ENCODE measurements at regions not wholly inside any gene's neighbourhood (a gene's known extent, or its start where the extent isn't known, plus 50 kb on each side); places are given as distances from the start of the nearest gene placed in this dataset.

GRCh38 chr20:22815603-22816315 lies 219.4 kb upstream of the SSTR4 start:
- DNase-seq (no peak), ATAC-seq (no peak)
- Histone ChIP-seq H3K27me3 (no peaks in the 10 kb centered on the region), H3K27ac (no peak overlapping the region), H3K4me3 (no peak overlapping the region), H3K36me3 (no peaks in the 10 kb centered on the region), H3K9me3 (no peaks in the 10 kb centered on the region), H3K4me1 (no peaks in the 10 kb centered on the region)
- peak; percentile 29 for TF ChIP-seq CTCF (IDR thresholded peaks at IDR 0.05)
- intact Hi-C loops (cut with DNase I), result no loop called here

GRCh38 chr20:22818636-22819035 lies 216.5 kb upstream of the SSTR4 start:
- H3K27ac ChIP-seq, result no peak overlapping the region
- H3K27me3 ChIP-seq, result no peaks in the 10 kb centered on the region
- DNase-seq (no peak), ATAC-seq (no peak)
- no peaks in the 10 kb centered on the region for H3K9me3 ChIP-seq
- no peaks in the 10 kb centered on the region for H3K36me3 ChIP-seq
- intact Hi-C loops (cut with DNase I), result no loop called here
- no peaks in the 10 kb centered on the region for H3K4me1 ChIP-seq
- no peak overlapping the region for H3K4me3 ChIP-seq
- TF ChIP-seq CTCF (IDR thresholded peaks at IDR 0.05), result no peak

- ATAC-seq (no peak), DNase-seq (no peak)
- H3K9me3 ChIP-seq, result no peaks in the 10 kb centered on the region
- H3K36me3 ChIP-seq, result no peaks in the 10 kb centered on the region
- no peaks in the 10 kb centered on the region for H3K4me1 ChIP-seq
- no peaks in the 10 kb centered on the region for H3K27me3 ChIP-seq
- H3K4me3 ChIP-seq, result no peak overlapping the region
- no peak for TF ChIP-seq CTCF (IDR thresholded peaks at IDR 0.05)
- intact Hi-C loops (cut with DNase I), result no loop called here
- no peak overlapping the region for H3K27ac ChIP-seq
Measured at GRCh38 chr20:22819112-22819511, 216.0 kb upstream of the SSTR4 start.

- Histone ChIP-seq H3K36me3 (no peaks in the 10 kb centered on the region), H3K4me3 (no peak overlapping the region), H3K4me1 (no peaks in the 10 kb centered on the region), H3K27me3 (no peaks in the 10 kb centered on the region), H3K9me3 (no peaks in the 10 kb centered on the region), H3K27ac (no peak overlapping the region)
- ATAC-seq, result no peak
- intact Hi-C loops (cut with DNase I), result no loop called here
- no peak for DNase-seq
- no peak for TF ChIP-seq CTCF (IDR thresholded peaks at IDR 0.05)
Measured at GRCh38 chr20:22819784-22820183, 215.3 kb upstream of the SSTR4 start.

- no peaks in the 10 kb centered on the region for H3K36me3 ChIP-seq
- H3K9me3 ChIP-seq, result no peaks in the 10 kb centered on the region
- H3K27me3 ChIP-seq, result no peaks in the 10 kb centered on the region
- no peak overlapping the region for H3K4me3 ChIP-seq
- no peak for DNase-seq
- no peak for ATAC-seq
- intact Hi-C loops (cut with DNase I), result no loop called here
- no peak for TF ChIP-seq CTCF (IDR thresholded peaks at IDR 0.05)
- no peaks in the 10 kb centered on the region for H3K4me1 ChIP-seq
- no peak overlapping the region for H3K27ac ChIP-seq
Measured at GRCh38 chr20:22821081-22821727, 213.9 kb upstream of the SSTR4 start.
